RKO (cell line): ENCODE measurements at regions not wholly inside any gene's neighbourhood (a gene's known extent, or its start where the extent isn't known, plus 50 kb on each side); places are given as distances from the start of the nearest gene placed in this dataset.
A peak's percentile ranks its signal among the peaks of the same experiment; 100 is the strongest.

Experiments
- DNase-seq: peaks from one replicate; pipeline ENCODE4 v3.0.0-alpha.2; 2016; ENCODE audit warnings: low spot score

DNA sequence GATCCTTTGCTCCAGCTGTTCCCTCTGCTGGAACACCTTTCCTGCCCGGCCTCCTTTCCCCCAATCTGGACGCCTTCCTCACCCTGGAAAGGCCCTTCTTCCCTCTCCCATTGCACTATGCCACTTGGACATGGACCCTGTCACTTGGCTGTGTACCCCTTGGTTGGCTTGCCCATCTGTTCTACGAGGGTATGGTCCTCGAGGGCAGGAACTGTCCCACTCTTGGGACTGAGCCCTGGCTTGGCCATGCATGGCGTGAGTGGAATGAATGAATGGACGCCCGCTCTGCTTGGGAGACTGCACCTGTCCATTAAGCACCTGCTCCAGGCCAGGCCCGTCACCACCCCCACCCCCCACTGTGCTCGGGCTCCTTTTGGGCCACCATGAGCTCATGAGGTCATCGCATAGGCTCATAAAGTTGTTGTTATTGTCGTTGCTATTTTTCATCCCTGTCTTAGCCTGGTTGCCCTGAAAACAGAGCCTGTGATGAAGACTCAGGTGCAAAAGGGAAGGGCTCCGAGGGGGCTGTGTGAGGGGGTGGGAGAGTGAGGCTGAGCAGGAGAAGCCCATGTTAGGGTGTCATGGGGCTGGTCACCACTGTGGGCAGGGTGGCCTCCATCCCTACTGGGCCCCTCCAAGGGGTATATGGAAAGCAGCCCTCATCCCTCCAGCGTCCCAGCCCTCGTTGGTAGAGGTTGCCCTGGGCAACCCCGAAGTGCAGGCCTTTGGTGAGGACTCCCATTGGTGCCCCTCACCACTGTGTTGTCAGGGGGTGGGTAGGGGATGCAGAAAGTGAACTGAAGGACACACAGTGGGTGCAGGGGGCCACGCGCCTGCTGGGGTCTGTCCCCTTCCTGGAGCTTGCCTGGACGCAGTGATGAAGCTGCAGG is 57.2 kb upstream of the IER5L start:
- no peak for DNase-seq

DNA sequence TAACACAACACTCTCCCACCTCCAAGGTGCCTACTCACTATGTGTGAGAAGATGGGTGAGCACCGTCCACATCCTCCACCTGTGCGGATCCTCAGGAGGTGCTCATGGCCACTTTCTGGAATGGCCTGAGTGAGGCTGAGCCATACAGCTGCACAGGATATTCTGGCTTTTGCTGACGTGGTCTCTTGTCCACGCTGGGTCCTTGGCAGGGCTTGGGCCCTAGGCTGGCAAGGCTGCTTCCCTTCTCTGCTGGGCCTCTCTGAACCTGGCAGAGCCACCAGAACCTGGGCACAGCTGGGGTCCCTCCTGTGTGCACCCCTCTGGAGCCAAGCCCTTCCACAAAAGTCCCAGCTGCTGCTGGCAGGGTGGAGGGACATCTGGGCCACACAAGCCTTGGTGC is 56.4 kb upstream of the IER5L start:
- DNase-seq: no peak

- DNase-seq: peak; percentile 35
These were observed 55.0 kb upstream of the IER5L start for GRCh38 chr9:129232839-129233591.

- DNase-seq: no peak
These were observed 53.7 kb upstream of the IER5L start for GRCh38 chr9:129231759-129232158.

- DNase-seq: no peak
These were observed 53.1 kb upstream of the IER5L start for GRCh38 chr9:129231022-129231739.

DNA sequence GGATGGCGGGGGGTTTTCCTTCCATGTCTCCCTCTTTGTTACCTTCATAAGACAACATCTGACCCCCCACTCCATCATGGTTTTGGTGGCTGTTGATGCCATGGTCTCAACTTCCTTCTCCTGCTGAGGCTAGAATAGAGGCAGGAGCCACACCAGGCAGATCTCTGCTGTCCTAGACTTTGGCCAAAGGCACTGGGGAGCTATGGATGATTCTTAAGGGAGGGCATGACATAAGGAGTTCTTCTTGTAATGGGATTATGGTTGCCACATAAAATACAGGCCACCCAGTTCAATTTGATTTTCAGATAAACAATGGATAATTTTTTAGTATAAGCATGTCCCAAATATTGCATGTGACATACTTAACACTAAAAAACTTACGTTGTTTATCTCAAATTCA is 52.2 kb upstream of the IER5L start:
- no peak for DNase-seq
